ENCODE measurements at regions not wholly inside any gene's neighbourhood (a gene's known extent, or its start where the extent isn't known, plus 50 kb on each side); places are given as distances from the start of the nearest gene placed in this dataset.
A peak's percentile ranks its signal among the peaks of the same experiment; 100 is the strongest.

DNA sequence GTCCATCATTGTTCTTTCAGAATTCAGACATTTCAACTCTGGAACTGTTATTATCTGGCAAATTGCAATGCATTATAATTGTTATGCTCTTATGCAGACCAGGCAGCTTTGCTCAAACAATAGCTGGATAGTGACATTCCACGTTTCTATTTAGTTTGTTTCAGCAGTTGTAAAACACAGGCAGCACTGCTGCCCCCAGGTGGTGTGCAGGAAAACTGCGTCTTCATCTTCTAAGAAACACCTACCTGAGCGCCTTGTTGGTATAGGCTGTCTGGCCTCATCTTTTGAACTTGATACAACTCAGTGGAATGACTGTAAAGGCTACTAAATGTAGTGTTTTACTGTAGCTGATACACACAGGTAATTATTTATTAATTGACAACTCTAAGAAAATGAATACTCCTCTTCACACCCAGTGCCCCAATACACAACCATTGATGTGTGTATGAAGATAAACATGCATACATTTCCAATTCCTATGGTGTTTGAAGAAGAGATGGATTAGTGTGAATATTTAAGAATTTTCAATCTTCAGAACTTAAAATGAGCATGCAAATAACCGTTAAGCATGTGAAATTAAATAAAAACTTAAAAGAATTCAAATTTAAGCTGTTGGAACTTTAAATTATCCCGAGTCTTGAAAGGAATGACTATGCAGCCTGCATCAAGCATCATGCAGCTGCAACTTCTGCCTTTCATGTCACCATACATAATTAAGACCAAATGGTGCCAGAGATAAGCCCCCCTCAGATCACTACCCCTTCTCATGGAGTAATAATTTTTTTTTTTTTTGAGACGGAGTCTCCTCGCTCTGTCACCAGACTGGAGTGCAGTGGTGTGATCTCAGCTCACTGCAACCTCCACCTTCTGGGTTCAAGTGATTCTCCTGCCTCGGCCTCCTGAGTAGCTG is 85.6 kb downstream of the CD8B2 start:
- DNase-seq = no peak

DNA sequence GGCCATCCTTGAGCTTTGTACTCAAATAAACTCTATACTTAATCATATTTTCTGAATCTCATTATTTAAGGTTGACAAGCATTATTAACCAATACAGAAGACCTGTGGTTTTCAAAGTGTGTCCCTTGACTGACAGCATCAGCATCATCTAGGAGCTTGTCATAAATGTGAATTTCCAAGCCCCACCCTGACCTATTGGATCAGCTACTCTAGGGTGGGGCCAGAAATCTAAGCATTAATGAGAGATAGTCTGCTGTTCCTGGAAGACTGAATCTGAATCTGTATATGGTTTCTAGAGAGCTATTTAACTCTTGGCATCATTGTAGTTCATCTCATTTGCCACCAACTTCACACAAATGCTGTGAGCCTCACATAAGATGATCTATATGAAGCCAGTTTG is 86.6 kb downstream of the CD8B2 start:
- DNase-seq = no peak

DNA sequence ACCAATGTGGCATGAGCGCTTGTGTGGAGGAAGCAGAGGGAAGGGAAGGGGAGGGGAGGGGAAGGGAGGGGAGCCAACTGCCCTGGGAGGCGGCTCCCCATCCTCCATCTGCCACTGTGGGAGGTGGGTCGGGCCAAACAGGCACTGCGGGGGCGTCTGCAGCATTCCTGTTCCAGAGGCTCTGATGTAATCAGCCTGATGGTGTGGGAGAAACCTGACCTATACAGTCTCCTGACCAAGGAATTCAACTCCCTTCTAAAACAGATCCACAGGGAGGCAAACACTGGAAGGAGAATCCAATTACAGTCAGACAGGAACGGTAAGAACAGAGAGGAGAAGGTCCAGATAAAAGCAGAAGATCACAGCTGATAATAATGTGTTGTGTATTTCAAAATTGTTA is 88.8 kb downstream of the CD8B2 start:
- no peak for DNase-seq

DNA sequence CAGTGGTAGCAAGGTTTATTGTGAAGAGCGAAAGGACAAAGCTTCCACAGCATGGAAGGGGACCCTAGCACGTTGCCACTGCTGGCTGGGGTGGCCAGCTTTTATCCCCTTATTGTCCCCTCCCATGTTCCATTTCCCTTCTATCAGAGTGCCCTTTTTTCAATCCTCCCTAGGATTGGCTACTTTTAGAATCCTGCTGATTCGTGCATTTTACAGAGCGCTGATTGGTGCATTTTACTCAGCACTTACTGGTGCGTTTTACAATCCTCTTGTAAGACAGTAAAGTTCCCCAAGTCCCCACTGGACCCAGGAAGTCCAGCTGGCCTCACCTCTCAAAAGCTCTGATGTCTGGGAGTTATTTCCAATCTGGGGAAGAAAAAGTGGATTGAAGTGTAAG is 90.1 kb downstream of the CD8B2 start:
- DNase-seq = no peak

DNA sequence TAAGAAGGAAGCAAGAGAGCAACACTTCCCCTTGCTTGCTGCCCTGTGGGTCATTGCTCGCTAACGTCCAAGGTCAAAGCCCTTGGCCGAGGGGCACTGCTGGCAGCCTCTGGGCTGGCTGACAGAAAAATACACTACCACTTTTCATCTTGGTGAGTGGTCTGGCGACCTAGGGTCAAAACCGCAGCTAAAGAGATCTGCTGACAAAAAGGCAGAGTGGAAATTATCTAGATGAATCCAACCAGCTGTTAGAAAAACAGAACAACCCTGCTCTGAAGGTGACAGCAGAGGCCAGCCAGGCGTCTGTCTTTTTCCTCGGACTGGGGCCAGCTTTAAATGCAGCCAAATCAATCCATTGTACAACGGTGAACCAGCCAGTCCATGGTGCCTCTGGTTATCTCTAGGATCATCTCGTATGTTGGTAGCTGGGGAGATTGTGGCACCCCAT is 92.6 kb downstream of the CD8B2 start:
- no peak for DNase-seq

DNA sequence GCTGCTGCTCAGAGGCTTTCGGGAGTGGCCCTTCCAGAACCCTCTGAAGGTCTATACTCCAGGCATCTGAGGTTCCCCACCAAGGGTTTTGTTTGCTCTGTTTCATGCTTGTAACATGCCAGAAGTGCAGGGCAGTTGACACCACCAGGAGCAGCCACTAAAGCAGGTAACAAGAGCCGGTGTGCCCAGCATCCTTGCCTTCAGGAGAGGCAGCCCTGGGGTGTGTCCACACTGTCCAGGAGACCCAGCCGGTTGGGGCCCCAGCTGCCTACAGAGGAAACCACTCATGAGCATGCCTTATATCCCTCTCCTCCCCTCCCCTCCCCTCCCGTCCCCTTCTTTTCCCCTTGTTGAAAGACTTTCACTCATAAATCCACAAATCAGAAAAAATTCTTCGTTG is 93.1 kb downstream of the CD8B2 start:
- DNase-seq = no peak

DNA sequence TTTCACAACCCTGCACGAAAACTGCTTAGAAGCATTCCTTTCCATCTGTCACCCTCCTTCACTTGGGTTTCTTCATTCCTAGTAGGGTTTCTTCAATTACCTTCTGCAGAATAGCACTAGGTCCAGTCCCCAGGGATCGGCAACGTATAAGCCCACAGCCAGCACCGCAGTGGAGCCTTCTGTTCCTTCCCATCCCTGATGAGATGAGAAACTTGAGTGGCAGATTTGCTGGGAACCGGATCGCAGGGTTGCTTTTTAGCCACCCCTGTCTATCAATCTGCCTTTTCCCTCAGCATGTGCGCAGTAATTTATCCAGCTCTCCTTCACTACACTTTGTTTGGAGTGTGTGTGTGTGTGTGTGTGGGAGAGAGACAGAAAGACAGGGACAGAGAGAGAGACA is 94.2 kb downstream of the CD8B2 start:
- no peak for DNase-seq

DNA sequence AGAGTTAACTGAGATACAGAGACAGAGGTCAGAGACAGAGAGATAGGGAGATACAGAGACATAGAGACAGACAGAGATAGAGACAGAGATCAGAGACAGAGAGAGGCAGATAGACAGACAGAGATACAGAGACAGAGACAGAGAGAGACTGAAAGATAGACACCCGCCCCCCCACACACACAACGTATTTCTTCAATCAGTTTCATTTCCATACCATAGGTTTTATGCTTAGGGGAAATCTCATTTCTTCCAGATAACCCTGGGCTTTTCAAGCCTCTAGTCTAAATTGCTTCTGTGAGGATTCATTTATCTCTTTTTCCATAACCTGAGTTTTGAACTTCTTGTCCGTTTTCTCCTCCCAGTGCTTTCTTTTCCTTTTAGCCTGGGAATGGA is 94.6 kb downstream of the CD8B2 start:
- no peak for DNase-seq

DNA sequence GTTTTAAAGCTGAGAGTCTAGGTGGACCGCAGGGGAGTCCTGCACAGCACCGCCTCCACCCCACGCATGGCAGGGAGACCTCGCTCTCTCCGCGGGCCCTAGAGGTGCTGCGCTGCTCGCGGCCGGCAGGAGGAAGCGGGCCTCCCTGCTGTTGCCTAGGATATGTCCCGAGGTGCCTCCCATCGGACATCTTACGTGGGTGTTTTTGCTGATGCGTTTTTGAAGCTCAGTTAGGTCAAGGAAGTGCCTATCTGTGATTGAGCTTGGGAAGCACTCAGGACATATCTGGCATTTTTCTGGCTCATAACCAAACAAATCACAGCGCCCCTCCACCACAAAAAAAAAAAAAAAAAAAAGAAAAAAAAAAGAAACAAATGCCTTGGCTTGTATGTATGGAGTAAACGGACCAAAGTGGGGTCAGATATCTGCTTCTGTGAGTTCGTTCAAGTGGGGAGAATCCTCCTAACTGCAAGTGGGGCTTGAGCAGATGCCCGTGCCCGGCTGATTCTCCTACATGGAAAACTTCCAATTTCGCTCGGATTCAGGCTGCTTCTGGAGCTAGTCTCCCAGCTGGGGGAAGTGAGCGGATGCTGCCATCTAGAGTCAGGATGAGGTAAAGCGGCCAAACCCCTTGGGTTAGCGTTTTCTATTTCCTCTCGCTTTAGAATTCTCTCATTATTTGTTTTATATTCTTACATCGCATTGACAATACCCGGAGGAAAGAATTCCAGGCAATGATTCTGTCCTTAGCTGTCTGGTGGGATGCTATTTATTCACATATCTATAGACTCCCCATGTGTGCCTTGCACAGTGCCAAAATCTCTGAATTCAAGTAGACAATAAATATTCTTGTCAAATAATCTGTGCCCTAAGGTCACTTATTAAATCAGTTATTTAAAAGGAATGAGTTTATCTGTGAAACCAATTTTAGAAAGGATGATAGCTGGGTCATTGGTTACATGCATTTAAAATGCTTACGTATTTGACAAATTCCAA is 95.3 kb downstream of the CD8B2 start:
- peak; percentile 57 for DNase-seq

DNA sequence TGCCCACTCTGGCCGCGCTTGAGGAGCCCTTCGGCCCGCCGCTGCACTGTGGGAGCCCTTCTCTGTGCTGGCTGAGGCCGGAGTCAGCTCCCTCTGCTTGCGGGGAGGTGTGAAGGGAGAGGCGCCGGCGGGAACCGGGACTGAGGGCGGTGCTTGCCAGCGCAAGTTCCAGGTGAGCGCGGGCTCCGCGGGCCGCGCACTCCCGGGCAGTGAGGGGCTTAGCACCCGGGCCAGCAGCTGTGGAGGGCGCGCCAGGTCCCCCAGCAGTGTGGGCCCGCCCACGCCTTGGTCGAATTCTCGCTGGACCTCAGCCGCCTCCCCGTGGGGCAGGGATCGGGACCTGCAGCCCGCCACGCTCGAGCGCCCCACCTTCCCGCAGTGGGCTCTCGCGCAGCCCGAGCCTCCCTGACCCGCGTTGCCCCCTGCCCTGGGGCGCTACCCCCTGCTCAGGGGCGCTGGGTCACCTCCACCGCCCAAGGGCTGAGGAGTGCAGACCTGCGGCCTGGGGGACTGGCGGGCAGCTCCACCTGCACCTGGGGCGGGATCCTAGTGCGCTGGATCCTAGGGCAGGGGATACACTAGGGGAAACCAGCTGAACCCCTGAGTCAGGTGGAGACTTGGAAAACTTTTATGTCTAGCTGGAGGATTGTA is 97.3 kb downstream of the CD8B2 start:
- no peak for DNase-seq

DNA sequence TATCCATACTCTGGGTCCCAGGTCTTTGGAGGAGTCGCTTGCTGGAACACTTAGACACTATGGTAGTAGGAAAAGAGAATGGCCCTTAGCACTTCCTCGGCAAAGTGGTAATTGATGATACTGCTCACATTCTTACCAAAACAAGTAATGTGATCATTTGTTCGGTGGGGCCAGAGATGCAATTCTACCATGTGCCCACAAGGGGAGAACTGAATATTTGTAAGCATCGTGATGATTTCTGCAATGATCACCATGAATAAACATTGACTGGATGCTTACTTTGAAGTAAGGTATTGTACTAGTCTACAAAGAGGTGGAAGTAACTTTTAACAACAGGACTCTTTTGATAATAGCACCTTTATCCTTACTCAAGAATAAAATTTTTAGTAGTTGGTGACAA is 109.7 kb downstream of the CD8B2 start:
- no peak for DNase-seq

DNA sequence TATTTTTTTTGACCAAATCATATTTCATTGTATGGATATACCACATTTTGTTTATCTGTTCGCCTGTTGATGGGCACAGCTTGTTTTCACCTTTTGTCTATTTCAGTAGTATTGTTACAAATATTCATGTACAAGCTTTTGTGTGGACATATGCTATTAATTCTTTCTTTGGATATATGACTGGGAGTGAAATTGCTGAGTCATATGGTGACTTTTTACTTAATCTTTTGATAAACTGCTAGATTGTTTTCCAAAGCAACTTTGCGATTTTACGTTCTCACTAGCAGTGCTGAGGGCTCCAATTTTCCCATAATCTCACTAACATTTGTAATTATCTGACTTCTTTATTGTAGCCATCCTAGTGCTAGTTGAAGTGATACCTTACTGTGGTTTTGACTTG is 112.4 kb downstream of the CD8B2 start:
- DNase-seq = no peak

DNA sequence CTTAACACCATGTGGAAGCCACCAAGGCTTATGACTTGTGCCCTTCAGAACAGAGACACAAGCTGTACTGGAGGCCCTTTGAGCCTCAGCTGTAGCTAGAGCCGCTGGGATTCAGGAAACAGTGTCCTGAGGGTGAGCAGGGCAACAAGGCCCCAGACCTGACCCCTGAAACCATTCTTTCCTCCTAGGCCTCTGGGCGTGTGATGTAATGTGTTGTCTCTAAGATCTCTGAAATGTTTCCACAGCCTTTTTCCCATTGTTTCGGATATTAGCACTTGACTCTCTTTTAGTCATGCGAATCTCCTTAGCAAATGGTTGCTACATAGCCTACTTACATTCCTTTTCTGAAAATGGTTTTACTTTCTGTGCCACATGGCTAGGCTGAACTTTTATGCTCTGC is 114.9 kb downstream of the CD8B2 start:
- no peak for DNase-seq

DNA sequence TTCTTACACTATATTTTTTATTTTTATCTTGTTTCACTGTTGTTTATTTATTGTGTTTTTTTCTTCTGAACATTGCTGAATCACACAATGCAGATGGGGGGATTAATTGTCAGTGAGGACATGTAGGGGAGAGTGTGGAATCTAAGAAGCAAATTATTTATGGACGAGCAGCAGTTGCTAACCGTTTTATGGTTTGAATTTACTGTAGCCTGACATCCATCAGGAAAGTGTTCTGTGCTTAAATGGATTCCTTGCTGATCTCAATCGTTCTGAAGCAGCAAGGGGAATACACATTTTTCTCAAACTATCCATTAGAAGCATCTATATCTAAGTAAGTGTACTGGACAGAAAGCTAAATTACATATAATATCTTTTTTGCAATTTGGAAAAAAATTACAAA is 119.5 kb downstream of the CD8B2 start:
- no peak for DNase-seq

DNA sequence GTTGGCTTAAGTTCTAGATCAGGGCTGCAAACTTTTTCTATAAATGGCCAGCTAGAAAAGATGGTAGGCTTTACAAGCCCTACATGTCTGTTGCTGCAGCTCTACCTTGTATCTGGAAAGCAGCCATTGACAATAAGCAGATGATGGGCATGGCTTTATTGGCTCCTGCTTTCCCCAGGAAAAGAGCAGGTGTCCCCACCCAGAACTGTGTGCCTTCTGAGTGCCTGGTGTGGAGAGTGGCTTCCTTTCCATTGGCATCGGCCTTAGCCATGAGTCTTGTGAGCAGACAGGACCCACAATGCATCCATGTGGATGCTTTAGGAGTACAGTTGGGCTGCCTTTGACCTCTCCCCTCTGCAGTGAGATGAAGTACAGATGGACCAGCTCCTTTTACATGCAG is 120.2 kb downstream of the CD8B2 start:
- DNase-seq = no peak

DNA sequence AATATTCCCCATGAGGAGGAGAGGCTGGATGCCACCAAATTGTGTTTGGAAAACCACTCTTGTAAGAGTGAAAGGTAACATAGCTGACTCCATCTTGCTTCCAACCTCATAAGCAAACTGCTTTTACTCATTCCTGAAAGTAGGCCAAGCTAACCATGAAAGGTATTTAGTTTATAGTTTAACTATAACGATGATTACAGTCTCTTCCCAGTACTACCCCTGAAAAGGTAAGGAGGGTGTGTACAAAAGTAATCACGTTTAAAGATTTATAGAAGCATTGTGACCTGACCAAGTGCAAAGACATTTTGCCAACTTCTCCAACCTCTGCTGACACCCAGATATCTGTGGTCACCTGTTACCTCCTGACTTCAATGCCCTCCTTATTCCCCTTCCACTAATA is 122.6 kb downstream of the CD8B2 start:
- DNase-seq = no peak

DNA sequence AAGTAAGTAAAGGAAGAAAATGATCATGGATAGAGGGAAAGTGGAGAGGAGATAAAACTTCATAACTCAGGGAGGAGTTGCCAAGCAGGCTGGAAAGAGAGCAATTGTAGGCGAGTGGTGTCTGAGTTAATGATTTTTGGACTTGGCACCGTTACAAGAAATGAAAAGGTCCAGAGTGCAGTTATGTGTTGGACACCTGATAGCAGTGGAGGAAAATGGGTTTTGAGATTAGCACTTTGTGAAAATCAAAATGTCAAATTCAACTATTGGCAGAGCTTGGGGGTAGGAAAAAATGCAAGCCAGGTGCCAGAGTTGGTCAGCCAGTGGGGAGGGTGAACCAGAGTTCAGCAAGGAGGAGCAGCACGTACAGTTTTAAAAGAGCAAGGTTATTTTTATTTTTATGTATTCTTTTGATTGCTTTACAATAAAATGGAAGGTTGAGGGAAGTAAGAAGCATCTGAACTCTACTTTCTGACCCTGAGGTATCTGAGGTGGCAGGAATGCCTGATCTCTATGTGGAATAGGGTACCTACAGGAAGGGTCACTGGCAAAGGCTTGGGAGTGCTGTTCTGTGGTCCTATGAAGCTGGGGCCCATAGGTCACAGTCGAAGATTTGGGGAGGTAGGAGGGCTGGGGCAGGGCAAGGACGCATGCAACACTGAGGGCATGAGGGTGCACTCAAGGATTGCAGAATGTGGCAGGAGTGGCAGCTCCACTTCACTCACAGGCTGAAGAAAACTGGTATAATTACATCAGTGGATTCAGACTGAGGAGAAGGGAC is 127.5 kb downstream of the CD8B2 start:
- no peak for DNase-seq

DNA sequence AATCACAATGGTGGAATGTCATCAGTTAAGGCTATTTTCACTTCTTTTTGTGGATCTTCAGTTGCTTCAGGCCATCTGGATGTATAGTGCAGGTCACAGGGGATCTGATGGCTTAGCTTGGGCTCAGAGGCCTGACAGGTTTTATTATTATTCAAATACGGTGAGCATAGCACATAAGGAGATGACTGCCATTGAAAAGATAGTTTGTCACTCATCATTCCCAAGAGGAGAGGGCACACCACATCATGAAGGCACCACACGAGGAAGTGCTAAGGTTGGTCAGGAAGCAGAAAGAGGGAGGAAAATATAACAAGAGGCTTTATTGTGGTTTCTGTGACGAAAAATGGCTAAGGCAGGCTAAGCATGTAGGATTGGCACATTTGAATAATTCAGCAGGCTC is 131.4 kb downstream of the CD8B2 start:
- no peak for DNase-seq

DNA sequence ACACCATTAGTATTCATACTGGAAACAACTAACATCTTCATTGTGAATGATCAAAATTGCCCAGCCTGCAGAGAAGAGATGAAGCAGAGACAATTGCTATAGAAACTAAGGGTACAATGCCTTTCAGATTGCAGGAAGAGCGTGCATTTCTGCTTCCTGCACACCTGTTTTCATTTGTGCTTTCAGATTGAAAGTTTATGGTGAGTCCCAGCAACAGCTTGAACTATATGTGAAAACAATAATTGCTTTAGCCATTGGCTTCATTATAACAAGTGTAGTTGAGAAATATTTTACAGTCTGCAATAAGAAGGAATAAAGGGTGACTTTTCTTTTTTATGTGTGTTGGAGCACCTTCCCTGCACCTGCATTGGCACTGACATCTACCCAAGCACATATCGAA is 136.3 kb downstream of the CD8B2 start:
- no peak for DNase-seq

DNA sequence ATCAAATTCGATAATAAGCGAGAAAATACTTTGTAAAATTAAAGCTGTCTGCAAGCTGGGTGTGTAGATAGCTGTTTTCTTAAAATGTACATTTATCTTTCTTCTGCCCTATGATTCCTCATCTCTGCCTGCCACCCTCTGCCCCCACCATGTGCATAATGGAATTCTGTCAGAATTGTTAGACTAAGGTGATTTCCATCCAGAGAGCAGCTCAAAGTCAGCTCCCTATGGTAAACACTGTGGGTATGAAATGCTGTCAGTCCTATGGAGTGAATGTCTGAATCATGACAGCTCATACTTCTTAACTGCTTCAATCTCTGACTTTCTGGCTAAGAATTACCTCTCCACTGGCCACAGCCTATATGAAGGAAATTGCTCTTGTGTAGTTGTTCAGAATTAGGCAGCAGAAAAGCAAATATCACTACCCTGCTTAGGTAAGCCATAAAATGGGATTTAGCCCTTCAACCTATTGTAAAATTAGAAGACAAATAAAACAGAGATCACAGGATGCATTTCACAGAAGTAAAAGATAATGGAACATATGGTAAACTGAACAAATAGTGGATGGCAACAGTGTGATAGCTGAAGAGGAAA is 137.7 kb downstream of the CD8B2 start:
- no peak for DNase-seq

DNA sequence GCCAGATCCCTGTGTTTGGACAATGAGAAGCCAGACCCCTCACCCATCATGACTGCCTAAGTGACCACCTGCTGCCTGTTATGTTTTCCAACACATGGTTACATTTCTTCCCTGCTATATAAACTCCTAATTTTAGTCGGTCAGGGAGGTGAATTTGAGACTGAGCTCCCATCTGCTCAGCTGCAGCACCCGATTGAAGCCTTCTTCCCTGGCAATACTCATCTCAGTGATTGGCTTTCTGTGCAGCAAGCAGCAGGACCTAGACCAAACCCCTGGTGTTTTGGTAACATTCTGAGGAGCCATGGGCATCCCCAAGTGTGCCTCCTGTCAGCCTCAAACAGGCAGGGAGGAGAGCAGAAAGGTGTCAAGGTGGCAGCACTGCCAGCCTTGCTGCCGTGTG is 141.2 kb downstream of the CD8B2 start:
- DNase-seq = no peak

DNA sequence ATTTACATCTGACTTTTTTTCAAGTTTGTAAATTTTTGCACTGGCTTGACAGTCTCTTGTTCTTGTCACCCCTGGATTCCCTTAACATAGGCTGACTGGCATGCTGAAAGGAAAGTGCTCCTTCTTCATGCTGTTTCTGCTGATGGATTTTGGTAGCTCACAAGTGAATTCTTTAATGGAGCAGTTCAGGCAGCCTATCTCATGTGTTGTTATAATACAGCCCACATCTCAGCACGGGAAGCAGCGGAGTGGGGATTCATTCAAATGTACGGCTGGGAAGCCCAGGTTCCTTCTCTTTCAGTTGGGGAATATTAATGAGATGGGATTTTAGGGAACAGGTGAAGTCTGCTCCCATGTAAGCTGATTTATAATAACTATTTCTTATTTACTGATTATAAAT is 142.8 kb downstream of the CD8B2 start:
- DNase-seq = no peak
